GM21528 (cell line): ENCODE measurements at regions not wholly inside any gene's neighbourhood (a gene's known extent, or its start where the extent isn't known, plus 50 kb on each side); places are given as distances from the start of the nearest gene placed in this dataset.
A peak's percentile ranks its signal among the peaks of the same experiment; 100 is the strongest.
"Not testable (repeated sequence)": the region's sequence is repeated elsewhere in the genome, so short reads cannot be mapped to it uniquely, and the experiment has no call there.

Experiments
- ATAC-seq: cut with Tn5 transposase; IDR thresholded peaks from one replicate; pipeline ENCODE4 v1.9.1; 2021; ENCODE audit warnings: mild to moderate bottlenecking, moderate library complexity; ENCODE audit not compliant: unreplicated experiment, low FRiP score

- ATAC-seq, result peak; percentile 98
Observed at GRCh38 chr15:30470601-30471365, 56.7 kb upstream of the GOLGA8R start.

- peak; percentile 6 for ATAC-seq
Observed at GRCh38 chr15:30471366-30471749, 57.3 kb upstream of the GOLGA8R start.

- not testable (repeated sequence) for ATAC-seq
Observed at GRCh38 chr15:30471817-30472551, 57.9 kb upstream of the GOLGA8R start.

GRCh38 chr15:30484887-30485286 lies 67.0 kb upstream of the GOLGA8Q start:
- ATAC-seq, result not testable (repeated sequence)

- not testable (repeated sequence) for ATAC-seq
Observed at GRCh38 chr15:30489237-30489636, 62.6 kb upstream of the GOLGA8Q start.

- not testable (repeated sequence) for ATAC-seq
Observed at GRCh38 chr15:30490334-30490733, 61.5 kb upstream of the GOLGA8Q start.

- not testable (repeated sequence) for ATAC-seq
Observed at GRCh38 chr15:30493947-30494346, 57.9 kb upstream of the GOLGA8Q start.

- not testable (repeated sequence) for ATAC-seq
Observed at GRCh38 chr15:30497275-30497674, 54.6 kb upstream of the GOLGA8Q start.

- not testable (repeated sequence) for ATAC-seq
Observed at GRCh38 chr15:30499233-30499632, 52.6 kb upstream of the GOLGA8Q start.

GRCh38 chr15:30500511-30500910 lies 51.3 kb upstream of the GOLGA8Q start:
- not testable (repeated sequence) for ATAC-seq
